RPMI7951 (cell line): ENCODE measurements at regions not wholly inside any gene's neighbourhood (a gene's known extent, or its start where the extent isn't known, plus 50 kb on each side); places are given as distances from the start of the nearest gene placed in this dataset.
"Not testable (repeated sequence)": the region's sequence is repeated elsewhere in the genome, so short reads cannot be mapped to it uniquely, and the experiment has no call there.

Experiments used
- DNase-seq: peaks from one replicate; pipeline ENCODE4 v3.0.0-alpha.2; 2012; ENCODE audit warnings: low read depth

GRCh38 chr2:236988690-236989624 is 96.7 kb upstream of the COPS8 start:
- DNase-seq = no peak

- no peak for DNase-seq
These were observed 95.1 kb upstream of the COPS8 start for GRCh38 chr2:236990552-236990951.

GRCh38 chr2:236991874-236992273 is 93.8 kb upstream of the COPS8 start:
- DNase-seq = no peak

GRCh38 chr2:236993286-236993685 is 92.4 kb upstream of the COPS8 start:
- no peak for DNase-seq

GRCh38 chr2:236994361-236994760 is 91.3 kb upstream of the COPS8 start:
- DNase-seq = no peak

- no peak for DNase-seq
These were observed 88.5 kb upstream of the COPS8 start for GRCh38 chr2:236997069-236997715.

- DNase-seq = no peak
These were observed 87.5 kb upstream of the COPS8 start for GRCh38 chr2:236998236-236998635.

- DNase-seq = no peak
These were observed 86.9 kb upstream of the COPS8 start for GRCh38 chr2:236998758-236999157.

GRCh38 chr2:237000481-237000880 is 85.2 kb upstream of the COPS8 start:
- no peak for DNase-seq

GRCh38 chr2:237005341-237005740 is 80.3 kb upstream of the COPS8 start:
- DNase-seq = not testable (repeated sequence)

- DNase-seq = no peak
These were observed 74.4 kb upstream of the COPS8 start for GRCh38 chr2:237011206-237011795.

GRCh38 chr2:237012004-237012403 is 73.7 kb upstream of the COPS8 start:
- no peak for DNase-seq

- no peak for DNase-seq
These were observed 73.0 kb upstream of the COPS8 start for GRCh38 chr2:237012577-237013267.

GRCh38 chr2:237016121-237016915 is 69.4 kb upstream of the COPS8 start:
- DNase-seq = peak; percentile 17

- no peak for DNase-seq
These were observed 65.6 kb upstream of the COPS8 start for GRCh38 chr2:237020090-237020489.

GRCh38 chr2:237022533-237022932 is 63.2 kb upstream of the COPS8 start:
- no peak for DNase-seq

GRCh38 chr2:237024255-237024654 is 61.4 kb upstream of the COPS8 start:
- no peak for DNase-seq

- DNase-seq = peak; percentile 83
These were observed 60.4 kb upstream of the COPS8 start for GRCh38 chr2:237025090-237025865.

GRCh38 chr2:237026981-237027711 is 58.5 kb upstream of the COPS8 start:
- peak; percentile 70 for DNase-seq

- DNase-seq = no peak
These were observed 58.0 kb upstream of the COPS8 start for GRCh38 chr2:237027712-237028029.
